MCF 10A (cell line): ENCODE measurements at regions not wholly inside any gene's neighbourhood (a gene's known extent, or its start where the extent isn't known, plus 50 kb on each side); places are given as distances from the start of the nearest gene placed in this dataset.
"Not testable (repeated sequence)": the region's sequence is repeated elsewhere in the genome, so short reads cannot be mapped to it uniquely, and the experiment has no call there.

Experiments used
- BruUV-seq: library from RNA; stranded (reverse); fragments of 400-500 nt; replicated peaks from 2 replicates; lab custom pipeline; 2021; lab: Mats Ljungman, UMichigan
- CTCF ChIA-PET: fragments of 300-600 bp; sonication (Branson Sonifier 250); formaldehyde crosslinking; extraction: SDS; loops from one replicate; lab custom pipeline; 2021; ENCODE audit warnings: antibody characterized with exemption, inconsistent platforms; lab: Yijun Ruan, JAX
- POLR2A ChIA-PET: fragments of 300-600, 350-650 bp; sonication (Branson Sonifier 250); formaldehyde crosslinking; extraction: SDS; loops from one replicate; lab custom pipeline; 2020; ENCODE audit warnings: antibody characterized with exemption, inconsistent platforms; lab: Yijun Ruan, JAX
- DNase-seq: peaks from one replicate; pipeline ENCODE4 v3.0.0-alpha.2; 2018; ENCODE audit not compliant: unreplicated experiment
- H3K27ac Mint-ChIP-seq: one replicate; pipeline ENCODE4 v1.8.0; 2022; ENCODE audit warnings: mild to moderate bottlenecking, low read depth, mixed read lengths; ENCODE audit not compliant: unreplicated experiment
- H3K27me3 Mint-ChIP-seq: one replicate; pipeline ENCODE4 v1.8.0; 2022; ENCODE audit warnings: mixed read lengths; ENCODE audit not compliant: insufficient read depth, unreplicated experiment
- H3K36me3 Mint-ChIP-seq: one replicate; pipeline ENCODE4 v1.8.0; 2022; ENCODE audit warnings: mild to moderate bottlenecking, moderate library complexity, mixed read lengths; ENCODE audit not compliant: insufficient read depth, unreplicated experiment
- H3K4me1 Mint-ChIP-seq: one replicate; pipeline ENCODE4 v1.8.0; 2022; ENCODE audit warnings: mixed read lengths; ENCODE audit not compliant: insufficient read depth, unreplicated experiment
- H3K4me3 Mint-ChIP-seq: one replicate; pipeline ENCODE4 v1.8.0; 2022; ENCODE audit warnings: mild to moderate bottlenecking, moderate library complexity, mixed read lengths; ENCODE audit not compliant: unreplicated experiment
- H3K9me3 Mint-ChIP-seq: one replicate; pipeline ENCODE4 v1.8.0; 2022; ENCODE audit warnings: mixed read lengths; ENCODE audit not compliant: unreplicated experiment
- CTCF ChIP-seq: fragments of 200-600 bp; IDR thresholded peaks from one replicate; pipeline ENCODE4 v1.8.0; 2022; ENCODE audit warnings: antibody characterized with exemption, mild to moderate bottlenecking; ENCODE audit not compliant: unreplicated experiment
- intact Hi-C: fragments of 100-400 bp; cut with micrococcal nuclease; formaldehyde crosslinking; loops from 2 replicates; pipeline ENCODE4 v1.14.1; 2022

- no peak for TF ChIP-seq CTCF
- intact Hi-C loops: loop anchor here (10.0 kb wide), 1 partner anchor 283 kb away; no protein-coding TSS in a partner anchor
- BruUV-seq: no TSS peak
- H3K9me3 Mint-ChIP-seq: peaks cover 13% of the 10 kb centered on the region
- no peak overlapping the region for H3K27ac Mint-ChIP-seq
- no peak for DNase-seq
- no peaks in the 10 kb centered on the region for H3K36me3 Mint-ChIP-seq
- peaks cover 12% of the 10 kb centered on the region for H3K4me1 Mint-ChIP-seq
- H3K4me3 Mint-ChIP-seq: no peak overlapping the region
- H3K27me3 Mint-ChIP-seq: no peaks in the 10 kb centered on the region
- CTCF ChIA-PET: interaction anchor here (1.0 kb wide), 1 partner anchor 15 kb away, joined by 4 read pairs; no protein-coding TSS in a partner anchor
- POLR2A ChIA-PET: no interaction called here
Measured at GRCh38 chr4:15167743-15168142, 165.5 kb downstream of the CPEB2 start.

DNA sequence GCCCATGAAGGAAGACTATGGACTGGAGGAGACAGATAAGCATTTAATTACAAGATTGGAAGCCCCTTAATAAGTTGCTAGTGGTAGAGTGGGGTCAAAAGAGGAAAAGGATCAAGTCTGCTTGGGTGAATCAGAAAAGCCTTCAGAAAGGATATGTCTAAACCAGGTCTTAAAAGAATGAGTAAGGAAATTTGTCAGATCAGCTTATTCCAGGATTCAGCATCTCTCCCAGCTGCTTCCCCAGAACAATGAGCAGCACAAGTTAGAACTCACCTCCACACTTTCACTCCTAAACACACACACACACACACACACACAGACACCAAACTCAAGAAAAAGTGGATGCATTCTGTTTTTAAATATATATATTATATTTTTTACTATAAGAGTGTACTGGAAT is 166.5 kb downstream of the CPEB2 start:
- intact Hi-C loops: loop anchor here (10.0 kb wide), 1 partner anchor 284 kb away; no protein-coding TSS in a partner anchor
- H3K4me3 Mint-ChIP-seq: no peak overlapping the region
- no peak for DNase-seq
- ChIA-PET POLR2A (no interaction called here), CTCF (interaction anchor here (2.3 kb wide), 1 partner anchor 1514 kb away, joined by 7 read pairs; no protein-coding TSS in a partner anchor)
- H3K36me3 Mint-ChIP-seq: no peaks in the 10 kb centered on the region
- H3K27me3 Mint-ChIP-seq: no peaks in the 10 kb centered on the region
- peaks cover 13% of the 10 kb centered on the region for H3K9me3 Mint-ChIP-seq
- BruUV-seq: no TSS peak
- no peak overlapping the region for H3K27ac Mint-ChIP-seq
- TF ChIP-seq CTCF: no peak
- peaks cover 12% of the 10 kb centered on the region for H3K4me1 Mint-ChIP-seq

- H3K9me3 Mint-ChIP-seq: peaks cover 13% of the 10 kb centered on the region
- no peaks in the 10 kb centered on the region for H3K36me3 Mint-ChIP-seq
- ChIA-PET CTCF (no interaction called here), POLR2A (no interaction called here)
- TF ChIP-seq CTCF: no peak
- no peak overlapping the region for H3K4me3 Mint-ChIP-seq
- no peak for DNase-seq
- intact Hi-C loops: no loop called here
- no peaks in the 10 kb centered on the region for H3K4me1 Mint-ChIP-seq
- H3K27me3 Mint-ChIP-seq: no peaks in the 10 kb centered on the region
- H3K27ac Mint-ChIP-seq: no peak overlapping the region
- BruUV-seq: no TSS peak
Measured at GRCh38 chr4:15171725-15172124, 169.4 kb downstream of the CPEB2 start.

- no peaks in the 10 kb centered on the region for H3K36me3 Mint-ChIP-seq
- no peaks in the 10 kb centered on the region for H3K27me3 Mint-ChIP-seq
- intact Hi-C loops: no loop called here
- ChIA-PET CTCF (no interaction called here), POLR2A (no interaction called here)
- DNase-seq: no peak
- no TSS peak for BruUV-seq
- no peak overlapping the region for H3K27ac Mint-ChIP-seq
- no peak for TF ChIP-seq CTCF
- H3K9me3 Mint-ChIP-seq: peaks cover 13% of the 10 kb centered on the region
- no peaks in the 10 kb centered on the region for H3K4me1 Mint-ChIP-seq
- H3K4me3 Mint-ChIP-seq: no peak overlapping the region
Measured at GRCh38 chr4:15173251-15173650, 171.0 kb downstream of the CPEB2 start.

DNA sequence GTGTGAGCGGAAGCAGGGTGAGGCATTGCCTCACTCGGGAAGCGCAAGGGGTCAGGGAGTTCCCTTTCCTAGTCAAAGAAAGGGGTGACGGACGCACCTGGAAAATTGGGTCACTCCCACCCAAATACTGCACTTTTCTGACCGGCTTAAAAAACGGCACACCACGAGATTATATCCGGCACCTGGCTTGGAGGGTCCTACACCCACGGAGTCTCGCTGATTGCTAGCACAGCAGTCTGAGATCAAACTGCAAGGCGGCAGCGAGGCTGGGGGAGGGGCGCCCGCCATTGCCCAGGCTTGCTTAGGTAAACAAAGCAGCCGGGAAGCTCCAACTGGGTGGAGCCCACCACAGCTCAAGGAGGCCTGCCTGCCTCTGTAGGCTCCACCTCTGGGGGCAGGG is 171.9 kb downstream of the CPEB2 start:
- CTCF ChIA-PET, H3K27me3 Mint-ChIP-seq, H3K27ac Mint-ChIP-seq, H3K4me3 Mint-ChIP-seq, DNase-seq, H3K4me1 Mint-ChIP-seq, BruUV-seq, intact Hi-C loops, H3K36me3 Mint-ChIP-seq: not testable (repeated sequence)
- POLR2A ChIA-PET: interaction anchor here (0.6 kb wide), 1 partner anchor 127 kb away, joined by 3 read pairs; no protein-coding TSS in a partner anchor
- peaks cover 13% of the 10 kb centered on the region for H3K9me3 Mint-ChIP-seq

- H3K4me1 Mint-ChIP-seq, POLR2A ChIA-PET, H3K27ac Mint-ChIP-seq, DNase-seq, intact Hi-C loops, H3K36me3 Mint-ChIP-seq, H3K27me3 Mint-ChIP-seq, H3K9me3 Mint-ChIP-seq, H3K4me3 Mint-ChIP-seq, BruUV-seq, CTCF ChIA-PET: not testable (repeated sequence)
Measured at GRCh38 chr4:15179842-15180241, 177.6 kb downstream of the CPEB2 start.
